ENCODE measurements at regions not wholly inside any gene's neighbourhood (a gene's known extent, or its start where the extent isn't known, plus 50 kb on each side); places are given as distances from the start of the nearest gene placed in this dataset.
"Not testable (repeated sequence)": the region's sequence is repeated elsewhere in the genome, so short reads cannot be mapped to it uniquely, and the experiment has no call there.

GRCh38 chr1:94755016-94755415, 65.1 kb upstream of the SLC44A3 start:
- TF ChIP-seq CTCF (conservative IDR thresholded peaks at IDR 0.05; ENCODE audit: low read length); EZH2phosphoT487 (IDR thresholded peaks at IDR 0.05; ENCODE audit: borderline replicate concordance): not testable (repeated sequence)
